GM13976 (cell line): ENCODE measurements at regions not wholly inside any gene's neighbourhood (a gene's known extent, or its start where the extent isn't known, plus 50 kb on each side); places are given as distances from the start of the nearest gene placed in this dataset.
"Not testable (repeated sequence)": the region's sequence is repeated elsewhere in the genome, so short reads cannot be mapped to it uniquely, and the experiment has no call there.

Experiments
- DNase-seq: peaks from one replicate; pipeline ENCODE4 v3.0.0; 2012; ENCODE audit warnings: low spot score
- in situ Hi-C: fragments of 300-500 bp; cut with MboI; formaldehyde crosslinking; loops from one replicate; pipeline ENCODE4 v1.12.0; 2022; ENCODE audit warnings: low sequenced_read_pairs, mixed read lengths, inconsistent platforms; ENCODE audit not compliant: unreplicated experiment
- TF ChIP-seq, protein P1 (sequence below): IDR thresholded peaks from 2 replicates; pipeline ENCODE4 v1.5.1; 2012; ENCODE audit warnings: borderline replicate concordance, mild to moderate bottlenecking; ENCODE audit not compliant: insufficient read depth; ENCODE audit errors: extremely low read depth, missing control alignments, control extremely low read depth

GRCh38 chr16:64272028-64272427, 849.8 kb downstream of the CDH11 start:
- in situ Hi-C loops: no loop called here
- TF ChIP-seq, protein P1, sequence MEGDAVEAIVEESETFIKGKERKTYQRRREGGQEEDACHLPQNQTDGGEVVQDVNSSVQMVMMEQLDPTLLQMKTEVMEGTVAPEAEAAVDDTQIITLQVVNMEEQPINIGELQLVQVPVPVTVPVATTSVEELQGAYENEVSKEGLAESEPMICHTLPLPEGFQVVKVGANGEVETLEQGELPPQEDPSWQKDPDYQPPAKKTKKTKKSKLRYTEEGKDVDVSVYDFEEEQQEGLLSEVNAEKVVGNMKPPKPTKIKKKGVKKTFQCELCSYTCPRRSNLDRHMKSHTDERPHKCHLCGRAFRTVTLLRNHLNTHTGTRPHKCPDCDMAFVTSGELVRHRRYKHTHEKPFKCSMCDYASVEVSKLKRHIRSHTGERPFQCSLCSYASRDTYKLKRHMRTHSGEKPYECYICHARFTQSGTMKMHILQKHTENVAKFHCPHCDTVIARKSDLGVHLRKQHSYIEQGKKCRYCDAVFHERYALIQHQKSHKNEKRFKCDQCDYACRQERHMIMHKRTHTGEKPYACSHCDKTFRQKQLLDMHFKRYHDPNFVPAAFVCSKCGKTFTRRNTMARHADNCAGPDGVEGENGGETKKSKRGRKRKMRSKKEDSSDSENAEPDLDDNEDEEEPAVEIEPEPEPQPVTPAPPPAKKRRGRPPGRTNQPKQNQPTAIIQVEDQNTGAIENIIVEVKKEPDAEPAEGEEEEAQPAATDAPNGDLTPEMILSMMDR: no peak
- DNase-seq: no peak

DNA sequence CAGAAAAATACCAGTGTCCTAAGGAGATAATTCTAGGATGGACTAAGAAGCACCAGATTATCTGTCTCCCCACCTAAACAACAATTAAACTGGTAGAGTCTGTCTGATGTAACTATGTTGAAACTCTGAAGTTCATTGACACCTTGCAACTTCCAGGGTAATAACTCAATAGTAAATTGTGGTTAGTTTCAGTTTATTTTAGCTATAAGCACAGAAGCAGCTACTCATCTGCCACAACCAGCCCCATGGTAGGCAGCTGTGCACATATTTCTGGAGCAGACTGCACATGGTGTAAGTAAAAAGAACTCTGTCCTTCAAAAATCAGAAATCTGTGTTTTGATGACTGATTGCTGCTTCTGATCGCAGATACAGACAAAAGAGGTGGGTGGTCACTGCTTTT, 852.1 kb downstream of the CDH11 start:
- TF ChIP-seq, protein P1: no peak
- DNase-seq: no peak

GRCh38 chr16:64265756-64266155, 856.1 kb downstream of the CDH11 start:
- TF ChIP-seq, protein P1: no peak
- in situ Hi-C loops: no loop called here
- DNase-seq: no peak

More for the DNA sequence above, 852.1 kb downstream of the CDH11 start:
- in situ Hi-C loops: no loop called here

DNA sequence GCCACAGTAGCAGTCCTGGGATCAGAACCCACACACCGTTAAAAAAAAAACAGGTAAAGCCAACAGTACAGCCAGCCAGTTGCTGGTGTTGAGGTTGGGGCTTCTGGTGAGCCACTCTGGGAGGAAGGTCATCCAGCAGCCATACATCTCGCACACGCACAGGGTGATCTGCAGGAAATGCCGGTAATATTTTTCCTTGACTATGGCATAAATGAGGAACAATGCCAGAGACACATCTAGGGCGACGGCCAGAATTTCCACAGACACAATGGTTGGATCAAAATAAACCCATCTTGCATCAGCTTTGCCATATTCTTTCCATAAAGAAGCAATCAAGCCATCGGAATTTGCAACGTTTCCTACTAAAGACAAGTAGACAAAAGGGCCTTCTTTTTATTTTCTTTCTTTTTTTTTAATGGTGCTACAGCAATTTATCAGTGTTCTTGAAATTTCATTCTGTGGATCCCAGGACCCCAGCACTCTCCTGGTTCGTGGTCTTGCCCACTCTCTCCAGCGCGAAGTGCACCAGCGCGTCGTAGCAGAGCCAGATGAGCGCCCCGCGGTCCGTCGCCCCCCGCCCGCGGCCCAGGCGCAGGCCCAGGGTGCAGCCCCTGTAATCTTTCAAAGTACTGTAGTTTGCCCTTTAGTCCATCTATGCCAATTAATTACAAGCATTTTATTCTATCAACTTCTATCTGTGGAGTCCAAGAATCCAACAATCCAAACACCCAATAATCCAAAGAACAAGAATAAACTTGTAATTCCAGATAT, 861.0 kb downstream of the CDH11 start:
- DNase-seq: not testable (repeated sequence)

DNA sequence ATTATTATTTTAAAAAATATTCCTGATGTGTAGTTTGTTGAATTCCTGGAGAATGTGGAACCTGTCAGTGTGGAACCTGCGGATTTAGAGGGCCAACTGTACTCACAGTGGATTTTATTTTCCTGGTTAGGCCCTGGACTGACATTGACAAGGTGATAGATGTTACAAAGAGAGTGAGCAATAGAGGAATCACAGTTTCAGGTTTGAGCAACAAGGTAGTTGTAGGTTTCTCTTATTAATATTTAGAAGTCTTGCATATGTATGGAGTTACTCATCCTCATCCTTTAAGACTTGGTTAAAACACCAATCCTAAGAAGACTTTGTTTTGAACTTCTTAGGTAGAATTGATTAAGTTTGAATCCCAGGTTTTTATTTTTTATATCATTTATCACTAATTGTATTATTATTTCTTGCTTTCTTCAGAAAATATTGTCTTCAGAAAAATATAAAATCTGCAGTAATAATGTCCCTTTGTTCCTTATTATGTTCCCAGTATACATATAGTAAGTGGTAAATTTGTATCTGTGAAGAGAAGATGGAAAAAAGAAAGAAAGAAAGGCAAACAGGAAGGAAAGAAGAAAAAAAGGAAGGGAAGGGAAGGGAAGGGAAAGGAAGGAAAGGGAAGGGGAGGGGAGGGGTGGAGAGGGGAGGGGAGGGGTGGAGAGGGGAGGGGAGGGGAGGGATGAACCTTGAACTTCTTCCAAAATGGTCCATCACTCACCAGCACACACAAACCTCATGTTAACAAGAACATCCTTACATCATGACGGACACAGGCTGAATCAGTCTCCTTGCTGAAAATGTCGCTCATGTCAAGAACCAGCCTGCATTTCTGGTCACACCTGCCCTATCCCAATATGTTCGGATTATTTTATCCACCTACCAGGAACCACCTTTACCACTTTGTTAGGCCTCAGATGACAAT, 867.2 kb downstream of the CDH11 start:
- no peak for DNase-seq
- TF ChIP-seq, protein P1: no peak
- in situ Hi-C loops: no loop called here

More for the DNA sequence above, 861.0 kb downstream of the CDH11 start:
- in situ Hi-C loops: not testable (repeated sequence)

DNA sequence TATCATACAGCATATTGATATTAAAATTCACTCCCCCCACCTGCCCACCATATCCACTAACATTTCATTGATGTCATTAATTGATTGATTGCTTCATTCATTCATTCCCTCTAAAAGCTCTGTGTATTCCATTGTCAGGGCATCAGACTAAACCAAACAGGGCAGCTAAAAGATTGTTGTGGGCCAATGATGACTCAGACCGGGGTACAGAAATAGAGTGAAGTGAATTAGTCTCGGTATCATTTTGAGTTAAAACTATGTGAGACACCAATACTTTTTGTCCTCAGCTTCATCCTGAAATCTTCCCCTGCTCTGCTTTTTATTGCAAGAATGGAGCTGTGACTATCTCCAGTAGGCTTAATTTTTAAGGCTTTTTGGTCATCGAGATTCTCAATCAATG, 868.3 kb downstream of the CDH11 start:
- no peak for DNase-seq
- in situ Hi-C loops: no loop called here
- TF ChIP-seq, protein P1: no peak

GRCh38 chr16:64253096-64253495, 868.8 kb downstream of the CDH11 start:
- in situ Hi-C loops: no loop called here
- TF ChIP-seq, protein P1: no peak
- DNase-seq: no peak
